HG02678 (cell line): ENCODE measurements at regions not wholly inside any gene's neighbourhood (a gene's known extent, or its start where the extent isn't known, plus 50 kb on each side); places are given as distances from the start of the nearest gene placed in this dataset.

Experiments used
- ATAC-seq: cut with Tn5 transposase; IDR thresholded peaks from one replicate; pipeline ENCODE4 v1.9.1; 2021; ENCODE audit warnings: mild to moderate bottlenecking, moderate library complexity; ENCODE audit not compliant: unreplicated experiment

GRCh38 chr5:74054641-74055421 lies 428.8 kb downstream of the ARHGEF28 start:
- ATAC-seq, result no peak

- ATAC-seq, result no peak
These were observed 428.1 kb downstream of the ARHGEF28 start for GRCh38 chr5:74054139-74054538.

GRCh38 chr5:74052441-74053221 lies 426.6 kb downstream of the ARHGEF28 start:
- ATAC-seq, result no peak

GRCh38 chr5:74051076-74051475 lies 425.1 kb downstream of the ARHGEF28 start:
- no peak for ATAC-seq

GRCh38 chr5:74044936-74045335 lies 418.9 kb downstream of the ARHGEF28 start:
- ATAC-seq, result no peak

GRCh38 chr5:74042959-74043358 lies 417.0 kb downstream of the ARHGEF28 start:
- ATAC-seq, result no peak

- no peak for ATAC-seq
These were observed 416.6 kb downstream of the ARHGEF28 start for GRCh38 chr5:74042559-74042958.

GRCh38 chr5:74041913-74042312 lies 415.9 kb downstream of the ARHGEF28 start:
- no peak for ATAC-seq

- ATAC-seq, result no peak
These were observed 415.0 kb downstream of the ARHGEF28 start for GRCh38 chr5:74040811-74041491.

GRCh38 chr5:74040065-74040551 lies 414.1 kb downstream of the ARHGEF28 start:
- ATAC-seq, result no peak

- no peak for ATAC-seq
These were observed 411.3 kb downstream of the ARHGEF28 start for GRCh38 chr5:74037321-74037720.

- ATAC-seq, result peak; percentile 75
These were observed 409.5 kb downstream of the ARHGEF28 start for GRCh38 chr5:74035521-74035937.

- no peak for ATAC-seq
These were observed 408.7 kb downstream of the ARHGEF28 start for GRCh38 chr5:74034733-74035132.

GRCh38 chr5:74032617-74033016 lies 406.6 kb downstream of the ARHGEF28 start:
- ATAC-seq, result no peak

- ATAC-seq, result no peak
These were observed 405.5 kb downstream of the ARHGEF28 start for GRCh38 chr5:74031536-74031935.

- no peak for ATAC-seq
These were observed 404.8 kb downstream of the ARHGEF28 start for GRCh38 chr5:74030821-74031220.

GRCh38 chr5:74030371-74030770 lies 404.4 kb downstream of the ARHGEF28 start:
- no peak for ATAC-seq

GRCh38 chr5:74028976-74029375 lies 403.0 kb downstream of the ARHGEF28 start:
- no peak for ATAC-seq

- ATAC-seq, result no peak
These were observed 402.4 kb downstream of the ARHGEF28 start for GRCh38 chr5:74028406-74028805.

GRCh38 chr5:74027732-74028338 lies 401.8 kb downstream of the ARHGEF28 start:
- no peak for ATAC-seq

- no peak for ATAC-seq
These were observed 400.3 kb downstream of the ARHGEF28 start for GRCh38 chr5:74026310-74026709.
